MCF 10A (cell line): ENCODE measurements at regions not wholly inside any gene's neighbourhood (a gene's known extent, or its start where the extent isn't known, plus 50 kb on each side); places are given as distances from the start of the nearest gene placed in this dataset.

Experiments used
- BruUV-seq: library from RNA; stranded (reverse); fragments of 400-500 nt; replicated peaks from 2 replicates; lab custom pipeline; 2021; lab: Mats Ljungman, UMichigan
- CTCF ChIA-PET: fragments of 300-600 bp; sonication (Branson Sonifier 250); formaldehyde crosslinking; extraction: SDS; loops from one replicate; lab custom pipeline; 2021; ENCODE audit warnings: antibody characterized with exemption, inconsistent platforms; lab: Yijun Ruan, JAX
- POLR2A ChIA-PET: fragments of 300-600, 350-650 bp; sonication (Branson Sonifier 250); formaldehyde crosslinking; extraction: SDS; loops from one replicate; lab custom pipeline; 2020; ENCODE audit warnings: antibody characterized with exemption, inconsistent platforms; lab: Yijun Ruan, JAX
- DNase-seq: peaks from one replicate; pipeline ENCODE4 v3.0.0-alpha.2; 2018; ENCODE audit not compliant: unreplicated experiment
- H3K27ac Mint-ChIP-seq: one replicate; pipeline ENCODE4 v1.8.0; 2022; ENCODE audit warnings: mild to moderate bottlenecking, low read depth, mixed read lengths; ENCODE audit not compliant: unreplicated experiment
- H3K27me3 Mint-ChIP-seq: one replicate; pipeline ENCODE4 v1.8.0; 2022; ENCODE audit warnings: mixed read lengths; ENCODE audit not compliant: insufficient read depth, unreplicated experiment
- H3K36me3 Mint-ChIP-seq: one replicate; pipeline ENCODE4 v1.8.0; 2022; ENCODE audit warnings: mild to moderate bottlenecking, moderate library complexity, mixed read lengths; ENCODE audit not compliant: insufficient read depth, unreplicated experiment
- H3K4me1 Mint-ChIP-seq: one replicate; pipeline ENCODE4 v1.8.0; 2022; ENCODE audit warnings: mixed read lengths; ENCODE audit not compliant: insufficient read depth, unreplicated experiment
- H3K4me3 Mint-ChIP-seq: one replicate; pipeline ENCODE4 v1.8.0; 2022; ENCODE audit warnings: mild to moderate bottlenecking, moderate library complexity, mixed read lengths; ENCODE audit not compliant: unreplicated experiment
- H3K9me3 Mint-ChIP-seq: one replicate; pipeline ENCODE4 v1.8.0; 2022; ENCODE audit warnings: mixed read lengths; ENCODE audit not compliant: unreplicated experiment
- CTCF ChIP-seq: fragments of 200-600 bp; IDR thresholded peaks from one replicate; pipeline ENCODE4 v1.8.0; 2022; ENCODE audit warnings: antibody characterized with exemption, mild to moderate bottlenecking; ENCODE audit not compliant: unreplicated experiment
- intact Hi-C: fragments of 100-400 bp; cut with micrococcal nuclease; formaldehyde crosslinking; loops from 2 replicates; pipeline ENCODE4 v1.14.1; 2022

- ChIA-PET CTCF (interaction anchor here (0.7 kb wide), 1 partner anchor 1176 kb away, joined by 3 read pairs; no protein-coding TSS in a partner anchor), POLR2A (interaction anchor here (0.9 kb wide), 1 partner anchor 11 kb away, joined by 3 read pairs; no protein-coding TSS in a partner anchor)
- intact Hi-C loops, result no loop called here
- Mint-ChIP-seq H3K36me3 (no peaks in the 10 kb centered on the region), H3K27ac (no peak overlapping the region), H3K27me3 (no peaks in the 10 kb centered on the region), H3K4me3 (no peak overlapping the region), H3K9me3 (peaks cover 7% of the 10 kb centered on the region), H3K4me1 (no peaks in the 10 kb centered on the region)
- BruUV-seq, result no TSS peak
- DNase-seq, result no peak
- no peak for TF ChIP-seq CTCF
Observed at GRCh38 chr11:37621662-37622061, 1023.6 kb upstream of the RAG2 start.

GRCh38 chr11:37616291-37616690 lies 1018.3 kb upstream of the RAG2 start:
- CTCF ChIA-PET, result no interaction called here
- no peaks in the 10 kb centered on the region for H3K36me3 Mint-ChIP-seq
- peaks cover 7% of the 10 kb centered on the region for H3K9me3 Mint-ChIP-seq
- no TSS peak for BruUV-seq
- no peak overlapping the region for H3K4me3 Mint-ChIP-seq
- POLR2A ChIA-PET, result no interaction called here
- no peak overlapping the region for H3K27ac Mint-ChIP-seq
- DNase-seq, result no peak
- intact Hi-C loops, result no loop called here
- TF ChIP-seq CTCF, result no peak
- H3K27me3 Mint-ChIP-seq, result no peaks in the 10 kb centered on the region
- H3K4me1 Mint-ChIP-seq, result no peaks in the 10 kb centered on the region

- POLR2A ChIA-PET, result no interaction called here
- no peaks in the 10 kb centered on the region for H3K27me3 Mint-ChIP-seq
- H3K27ac Mint-ChIP-seq, result no peak overlapping the region
Observed at GRCh38 chr11:37613031-37613430, 1015.0 kb upstream of the RAG2 start.

GRCh38 chr11:37612146-37612545 lies 1014.1 kb upstream of the RAG2 start:
- CTCF ChIA-PET, result interaction anchor here (0.8 to 1.3 kb wide), 2 partner anchors 81 to 525 kb away, joined by 3 to 4 read pairs; no protein-coding TSS in a partner anchor
- H3K27ac Mint-ChIP-seq, result no peak overlapping the region
- H3K4me1 Mint-ChIP-seq, result no peaks in the 10 kb centered on the region
- no peaks in the 10 kb centered on the region for H3K9me3 Mint-ChIP-seq
- no peak overlapping the region for H3K4me3 Mint-ChIP-seq
- BruUV-seq, result no TSS peak
- H3K27me3 Mint-ChIP-seq, result no peaks in the 10 kb centered on the region
- no peak for DNase-seq
- POLR2A ChIA-PET, result no interaction called here
- intact Hi-C loops, result no loop called here
- no peaks in the 10 kb centered on the region for H3K36me3 Mint-ChIP-seq
- no peak for TF ChIP-seq CTCF

More at GRCh38 chr11:37613031-37613430, 1015.0 kb upstream of the RAG2 start:
- Mint-ChIP-seq H3K4me1 (no peaks in the 10 kb centered on the region), H3K9me3 (no peaks in the 10 kb centered on the region), H3K36me3 (no peaks in the 10 kb centered on the region), H3K4me3 (no peak overlapping the region)
- intact Hi-C loops, result no loop called here
- no peak for DNase-seq
- CTCF ChIA-PET, result no interaction called here
- no TSS peak for BruUV-seq
- no peak for TF ChIP-seq CTCF
